ENCODE measurements at regions not wholly inside any gene's neighbourhood (a gene's known extent, or its start where the extent isn't known, plus 50 kb on each side); places are given as distances from the start of the nearest gene placed in this dataset.

DNA sequence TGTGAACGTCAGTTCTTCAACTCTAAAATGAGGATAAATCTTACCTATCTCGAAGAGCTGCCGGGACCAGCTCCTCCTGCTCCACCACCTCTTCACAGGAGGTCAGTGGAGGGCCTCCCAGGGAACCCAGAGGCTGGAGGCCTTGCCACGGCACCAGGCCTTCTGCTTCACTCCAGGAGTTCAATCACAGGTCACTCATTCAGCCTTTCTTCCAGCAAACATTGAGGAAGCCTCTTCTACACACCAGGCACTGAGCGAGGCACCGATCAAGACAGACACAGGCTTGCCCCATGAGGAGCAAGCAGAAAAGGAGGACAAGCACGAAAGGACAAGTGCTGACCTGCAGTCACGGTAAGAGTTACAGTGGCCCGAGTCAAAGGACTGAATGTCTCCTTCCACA, 64.8 kb upstream of the WNT11 start:
- FAIRE-seq, result no peak
- Histone ChIP-seq H3K27ac (ENCODE audit: control insufficient read depth, insufficient read depth, low read length) (no peak overlapping the region), H3K4me3 (ENCODE audit: control insufficient read depth in 2 of 3, extremely low read depth in 1 of 3, insufficient read depth in 2 of 3, low read depth in 1 of 3, low read length in 3 of 3) (no peak overlapping the region), H3K36me3 (ENCODE audit: control insufficient read depth in 2 of 2, extremely low read depth in 1 of 2, insufficient read depth in 2 of 2, low read length in 2 of 2) (no peaks in the 10 kb centered on the region), H2AFZ (ENCODE audit: control insufficient read depth, low read length) (no peak overlapping the region), H3K27me3 (ENCODE audit: control insufficient read depth, extremely low read depth, insufficient read depth, low read length) (no peaks in the 10 kb centered on the region), H3K4me1 (ENCODE audit: control insufficient read depth, extremely low read depth, insufficient read depth, low read length) (peaks cover 9% of the 10 kb centered on the region), H3K9me3 (ENCODE audit: control insufficient read depth, low read depth, low read length) (no peaks in the 10 kb centered on the region), H3K9me1 (ENCODE audit: control insufficient read depth, extremely low read depth, insufficient read depth, low read length) (no peaks in the 10 kb centered on the region), H3K4me2 (ENCODE audit: control insufficient read depth, extremely low read depth, insufficient read depth, low read depth, low read length) (no peak overlapping the region), H3K79me2 (ENCODE audit: control insufficient read depth, insufficient read depth, low read length) (no peaks in the 10 kb centered on the region), H3K9ac (ENCODE audit: control insufficient read depth, extremely low read depth, insufficient read depth, low read length) (no peak overlapping the region), H4K20me1 (ENCODE audit: control insufficient read depth, extremely low read depth, insufficient read depth, low read length) (peaks cover 3% of the 10 kb centered on the region)
- dilution Hi-C loops (cut with MboI; ENCODE audit: extremely low pct_ligation_motif_present, low sequenced_read_pairs), result no loop called here
- TF ChIP-seq, protein P1, sequence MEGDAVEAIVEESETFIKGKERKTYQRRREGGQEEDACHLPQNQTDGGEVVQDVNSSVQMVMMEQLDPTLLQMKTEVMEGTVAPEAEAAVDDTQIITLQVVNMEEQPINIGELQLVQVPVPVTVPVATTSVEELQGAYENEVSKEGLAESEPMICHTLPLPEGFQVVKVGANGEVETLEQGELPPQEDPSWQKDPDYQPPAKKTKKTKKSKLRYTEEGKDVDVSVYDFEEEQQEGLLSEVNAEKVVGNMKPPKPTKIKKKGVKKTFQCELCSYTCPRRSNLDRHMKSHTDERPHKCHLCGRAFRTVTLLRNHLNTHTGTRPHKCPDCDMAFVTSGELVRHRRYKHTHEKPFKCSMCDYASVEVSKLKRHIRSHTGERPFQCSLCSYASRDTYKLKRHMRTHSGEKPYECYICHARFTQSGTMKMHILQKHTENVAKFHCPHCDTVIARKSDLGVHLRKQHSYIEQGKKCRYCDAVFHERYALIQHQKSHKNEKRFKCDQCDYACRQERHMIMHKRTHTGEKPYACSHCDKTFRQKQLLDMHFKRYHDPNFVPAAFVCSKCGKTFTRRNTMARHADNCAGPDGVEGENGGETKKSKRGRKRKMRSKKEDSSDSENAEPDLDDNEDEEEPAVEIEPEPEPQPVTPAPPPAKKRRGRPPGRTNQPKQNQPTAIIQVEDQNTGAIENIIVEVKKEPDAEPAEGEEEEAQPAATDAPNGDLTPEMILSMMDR (optimal IDR thresholded peaks at IDR 0.05 in 1 of 3, IDR thresholded peaks at IDR 0.05 in 1 of 3, conservative IDR thresholded peaks at IDR 0.05 in 1 of 3; ENCODE audit: extremely low read depth in 1 of 3, insufficient read depth in 2 of 3, low read length in 3 of 3), result no peak
- no peak for TF ChIP-seq EZH2 (IDR thresholded peaks at IDR 0.05; ENCODE audit: low read length)
- no peak for DNase-seq (ENCODE audit: low read depth, low spot score)

DNA sequence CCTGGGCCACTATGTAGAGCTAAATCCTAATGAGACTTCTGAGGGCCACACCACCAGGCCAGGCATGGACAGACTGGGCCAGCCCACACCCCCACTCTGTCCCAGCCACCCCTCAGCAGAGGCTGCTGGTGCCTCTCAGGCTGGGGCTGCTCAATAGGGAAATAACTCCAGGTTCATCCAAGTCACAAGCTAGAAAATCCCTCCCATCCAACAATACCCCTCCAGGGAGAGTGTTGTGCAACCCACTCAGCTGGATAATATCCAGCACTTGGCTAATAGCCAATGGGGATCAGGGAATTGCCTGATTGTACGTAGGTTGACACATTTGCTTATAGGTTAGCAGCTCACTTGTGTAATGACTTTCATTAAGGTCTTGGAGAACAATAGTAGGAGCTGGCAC, 64.1 kb upstream of the WNT11 start:
- no peak for DNase-seq (ENCODE audit: low read depth, low spot score)
- no peaks in the 10 kb centered on the region for H3K36me3 ChIP-seq (ENCODE audit: control insufficient read depth in 2 of 2, extremely low read depth in 1 of 2, insufficient read depth in 2 of 2, low read length in 2 of 2)
- H3K9me1 ChIP-seq (ENCODE audit: control insufficient read depth, extremely low read depth, insufficient read depth, low read length), result no peaks in the 10 kb centered on the region
- H3K27ac ChIP-seq (ENCODE audit: control insufficient read depth, insufficient read depth, low read length), result no peak overlapping the region
- no peaks in the 10 kb centered on the region for H3K27me3 ChIP-seq (ENCODE audit: control insufficient read depth, extremely low read depth, insufficient read depth, low read length)
- H3K9me3 ChIP-seq (ENCODE audit: control insufficient read depth, low read depth, low read length), result no peaks in the 10 kb centered on the region
- no peak overlapping the region for H2AFZ ChIP-seq (ENCODE audit: control insufficient read depth, low read length)
- no peak overlapping the region for H3K4me2 ChIP-seq (ENCODE audit: control insufficient read depth, extremely low read depth, insufficient read depth, low read depth, low read length)
- no peak for TF ChIP-seq EZH2 (IDR thresholded peaks at IDR 0.05; ENCODE audit: low read length)
- TF ChIP-seq, protein P1 (optimal IDR thresholded peaks at IDR 0.05 in 1 of 3, IDR thresholded peaks at IDR 0.05 in 1 of 3, conservative IDR thresholded peaks at IDR 0.05 in 1 of 3; ENCODE audit: extremely low read depth in 1 of 3, insufficient read depth in 2 of 3, low read length in 3 of 3), result no peak
- no peak for FAIRE-seq
- H4K20me1 ChIP-seq (ENCODE audit: control insufficient read depth, extremely low read depth, insufficient read depth, low read length), result peaks cover 3% of the 10 kb centered on the region
- peaks cover 16% of the 10 kb centered on the region for H3K4me1 ChIP-seq (ENCODE audit: control insufficient read depth, extremely low read depth, insufficient read depth, low read length)
- H3K79me2 ChIP-seq (ENCODE audit: control insufficient read depth, insufficient read depth, low read length), result no peaks in the 10 kb centered on the region
- dilution Hi-C loops (cut with MboI; ENCODE audit: extremely low pct_ligation_motif_present, low sequenced_read_pairs), result no loop called here
- no peak overlapping the region for H3K9ac ChIP-seq (ENCODE audit: control insufficient read depth, extremely low read depth, insufficient read depth, low read length)
- H3K4me3 ChIP-seq (ENCODE audit: control insufficient read depth in 2 of 3, extremely low read depth in 1 of 3, insufficient read depth in 2 of 3, low read depth in 1 of 3, low read length in 3 of 3), result no peak overlapping the region
